ENCODE measurements at regions not wholly inside any gene's neighbourhood (a gene's known extent, or its start where the extent isn't known, plus 50 kb on each side); places are given as distances from the start of the nearest gene placed in this dataset.

GRCh38 chr2:151197184-151198108, 64.2 kb downstream of the RBM43 start:
- no peak for DNase-seq
- intact Hi-C loops (cut with DNase I): no loop called here
- no peak for ATAC-seq

GRCh38 chr2:151193576-151193975, 68.1 kb downstream of the RBM43 start:
- intact Hi-C loops (cut with DNase I): no loop called here
- no peak for DNase-seq
- ATAC-seq: no peak

GRCh38 chr2:151192681-151193080, 69.0 kb downstream of the RBM43 start:
- ATAC-seq (no peak), DNase-seq (no peak)
- intact Hi-C loops (cut with DNase I): no loop called here

GRCh38 chr2:151191001-151191400, 70.7 kb downstream of the RBM43 start:
- no peak for DNase-seq
- intact Hi-C loops (cut with DNase I): no loop called here
- ATAC-seq: no peak

GRCh38 chr2:151189125-151189524, 72.5 kb downstream of the RBM43 start:
- DNase-seq: no peak
- intact Hi-C loops (cut with DNase I): no loop called here
- ATAC-seq: no peak

- intact Hi-C loops (cut with DNase I): no loop called here
- no peak for DNase-seq
These were observed 75.7 kb downstream of the RBM43 start for GRCh38 chr2:151186011-151186410.

GRCh38 chr2:151182899-151183809, 78.5 kb downstream of the RBM43 start:
- ATAC-seq (no peak), DNase-seq (no peak)
- intact Hi-C loops (cut with DNase I): no loop called here

More at GRCh38 chr2:151186011-151186410, 75.7 kb downstream of the RBM43 start:
- no peak for ATAC-seq

- ATAC-seq: no peak
- DNase-seq: no peak
- intact Hi-C loops (cut with DNase I): no loop called here
These were observed 79.3 kb downstream of the RBM43 start for GRCh38 chr2:151182396-151182795.

- intact Hi-C loops (cut with DNase I): no loop called here
- ATAC-seq (no peak), DNase-seq (no peak)
These were observed 80.1 kb downstream of the RBM43 start for GRCh38 chr2:151181524-151181923.

GRCh38 chr2:151180123-151180522, 81.5 kb downstream of the RBM43 start:
- intact Hi-C loops (cut with DNase I): no loop called here
- ATAC-seq (no peak), DNase-seq (no peak)

- intact Hi-C loops (cut with DNase I): no loop called here
- no peak for DNase-seq
- ATAC-seq: no peak
These were observed 83.5 kb downstream of the RBM43 start for GRCh38 chr2:151178207-151178606.

- ATAC-seq (no peak), DNase-seq (no peak)
- intact Hi-C loops (cut with DNase I): no loop called here
These were observed 83.9 kb downstream of the RBM43 start for GRCh38 chr2:151177756-151178155.

- intact Hi-C loops (cut with DNase I): no loop called here
- DNase-seq (no peak), ATAC-seq (no peak)
These were observed 85.0 kb downstream of the RBM43 start for GRCh38 chr2:151176661-151177060.

GRCh38 chr2:151175864-151176263, 85.8 kb downstream of the RBM43 start:
- intact Hi-C loops (cut with DNase I): no loop called here
- no peak for ATAC-seq

GRCh38 chr2:151174127-151174526, 87.5 kb downstream of the RBM43 start:
- intact Hi-C loops (cut with DNase I): no loop called here
- DNase-seq (no peak), ATAC-seq (no peak)

More at GRCh38 chr2:151175864-151176263, 85.8 kb downstream of the RBM43 start:
- DNase-seq: no peak

- DNase-seq (no peak), ATAC-seq (no peak)
- intact Hi-C loops (cut with DNase I): no loop called here
These were observed 90.5 kb downstream of the RBM43 start for GRCh38 chr2:151171186-151171585.

GRCh38 chr2:151166410-151166809, 95.3 kb downstream of the RBM43 start:
- DNase-seq (no peak), ATAC-seq (no peak)
- intact Hi-C loops (cut with DNase I): no loop called here

- ATAC-seq (no peak), DNase-seq (no peak)
- intact Hi-C loops (cut with DNase I): no loop called here
These were observed 96.5 kb downstream of the RBM43 start for GRCh38 chr2:151165105-151165684.

GRCh38 chr2:151161821-151162551, 99.7 kb downstream of the RBM43 start:
- intact Hi-C loops (cut with DNase I): no loop called here
- DNase-seq (no peak), ATAC-seq (no peak)
